Astrocyte (in vitro differentiated cells and primary cell): ENCODE measurements at regions not wholly inside any gene's neighbourhood (a gene's known extent, or its start where the extent isn't known, plus 50 kb on each side); places are given as distances from the start of the nearest gene placed in this dataset.
"Not testable (repeated sequence)": the region's sequence is repeated elsewhere in the genome, so short reads cannot be mapped to it uniquely, and the experiment has no call there.

Experiments used
- CTCF ChIP-seq: IDR thresholded peaks from 2 replicates; pipeline ENCODE4 v1.5.1; 2011; ENCODE audit warnings: low read depth, mild to moderate bottlenecking, inconsistent platforms, low read length, moderate library complexity; ENCODE audit not compliant: insufficient read depth
- EZH2 ChIP-seq: IDR thresholded peaks from 2 replicates; pipeline ENCODE4 v1.6.1; 2012; ENCODE audit warnings: mild to moderate bottlenecking, low read length, inconsistent platforms; ENCODE audit not compliant: insufficient read depth

- TF ChIP-seq CTCF, EZH2: not testable (repeated sequence)
Observed at GRCh38 chr5:19288311-19288710, 699.7 kb downstream of the CDH18 start.
